ENCODE measurements at regions not wholly inside any gene's neighbourhood (a gene's known extent, or its start where the extent isn't known, plus 50 kb on each side); places are given as distances from the start of the nearest gene placed in this dataset.

DNA sequence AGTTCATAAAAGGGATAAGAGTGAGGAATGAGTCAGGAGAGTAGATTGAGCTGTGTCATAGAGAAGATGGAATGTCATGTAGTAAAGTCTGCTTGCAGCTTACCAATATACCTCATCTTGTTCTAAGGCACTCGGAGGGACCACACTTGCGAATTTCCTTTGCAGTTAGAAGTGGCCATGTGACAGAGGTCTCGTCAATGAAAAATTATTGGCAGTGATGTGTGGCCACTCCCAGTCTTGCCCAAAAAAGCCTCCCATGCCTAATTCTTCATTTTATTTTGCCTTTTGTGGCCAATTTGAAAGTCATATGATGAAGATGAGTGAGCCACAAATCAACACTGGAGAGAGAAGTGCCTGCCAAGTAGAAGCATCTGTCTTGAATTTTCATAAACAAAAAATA, 465.6 kb upstream of the ZNF385D start:
- no peaks in the 10 kb centered on the region for H3K79me1 ChIP-seq (ENCODE audit: insufficient read depth, low read depth, low read length, poor library complexity, severe bottlenecking)
- no peaks in the 10 kb centered on the region for H3K23me2 ChIP-seq (ENCODE audit: insufficient read length, low read depth, low read length, poor library complexity, severe bottlenecking)
- H3K4me1 Mint-ChIP-seq = peaks cover 4 to 8% of the 10 kb centered on the region in 2 experiments; a peak in 3 of 4 replicates
- H2AK5ac ChIP-seq (ENCODE audit: insufficient read length, low read length) = no peak overlapping the region
- H3K9me3 Mint-ChIP-seq = 0 out of 5 replicates have a peak, but pooled peaks cover 0 to 2% of the 10 kb centered on the region in 2 experiments
- TF ChIP-seq, protein P1, sequence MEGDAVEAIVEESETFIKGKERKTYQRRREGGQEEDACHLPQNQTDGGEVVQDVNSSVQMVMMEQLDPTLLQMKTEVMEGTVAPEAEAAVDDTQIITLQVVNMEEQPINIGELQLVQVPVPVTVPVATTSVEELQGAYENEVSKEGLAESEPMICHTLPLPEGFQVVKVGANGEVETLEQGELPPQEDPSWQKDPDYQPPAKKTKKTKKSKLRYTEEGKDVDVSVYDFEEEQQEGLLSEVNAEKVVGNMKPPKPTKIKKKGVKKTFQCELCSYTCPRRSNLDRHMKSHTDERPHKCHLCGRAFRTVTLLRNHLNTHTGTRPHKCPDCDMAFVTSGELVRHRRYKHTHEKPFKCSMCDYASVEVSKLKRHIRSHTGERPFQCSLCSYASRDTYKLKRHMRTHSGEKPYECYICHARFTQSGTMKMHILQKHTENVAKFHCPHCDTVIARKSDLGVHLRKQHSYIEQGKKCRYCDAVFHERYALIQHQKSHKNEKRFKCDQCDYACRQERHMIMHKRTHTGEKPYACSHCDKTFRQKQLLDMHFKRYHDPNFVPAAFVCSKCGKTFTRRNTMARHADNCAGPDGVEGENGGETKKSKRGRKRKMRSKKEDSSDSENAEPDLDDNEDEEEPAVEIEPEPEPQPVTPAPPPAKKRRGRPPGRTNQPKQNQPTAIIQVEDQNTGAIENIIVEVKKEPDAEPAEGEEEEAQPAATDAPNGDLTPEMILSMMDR (conservative IDR thresholded peaks at IDR 0.05) = no peak
- no peak overlapping the region for H2BK12ac ChIP-seq (ENCODE audit: insufficient read length, low read depth, low read length)
- no peak overlapping the region for H3K27ac ChIP-seq (ENCODE audit: insufficient read length, low read depth, low read length)
- H3K36me3 Mint-ChIP-seq (ENCODE audit: insufficient read depth in 1 of 3, low read depth in 3 of 3) = peaks cover 0 to 8% (median 4%) of the 10 kb centered on the region in 3 experiments; a peak in 2 of 7 replicates
- no peak overlapping the region for H3K14ac ChIP-seq (ENCODE audit: insufficient read depth, low read length)
- H3K18ac ChIP-seq (ENCODE audit: insufficient read length, low read depth, low read length) = no peak overlapping the region
- H3K9ac ChIP-seq (ENCODE audit: extremely low read depth, insufficient read length, low read length) = no peak overlapping the region
- no peaks in the 10 kb centered on the region for H3K27me3 Mint-ChIP-seq (ENCODE audit: low read depth)
- no peaks in the 10 kb centered on the region for H3K9me3 ChIP-seq (ENCODE audit: control insufficient read depth, low read depth, low read length)
- H3K4me3 Mint-ChIP-seq = no peak overlapping the region
- no peak overlapping the region for H4K91ac ChIP-seq (ENCODE audit: insufficient read length, low read depth, low read length)
- no peaks in the 10 kb centered on the region for H3K27me3 ChIP-seq (ENCODE audit: insufficient read depth, low read length)
- no peak overlapping the region for H2BK15ac ChIP-seq (ENCODE audit: low read depth, low read length)
- H2AFZ ChIP-seq (ENCODE audit: low read length) = no peak overlapping the region
- no peak for DNase-seq
- H3K27ac Mint-ChIP-seq = no peak overlapping the region
- no peak overlapping the region for H4K8ac ChIP-seq (replicated peaks; ENCODE audit: insufficient read length, low read depth, low read length)
- no peaks in the 10 kb centered on the region for H3K79me2 ChIP-seq (ENCODE audit: insufficient read depth, low read length)
- no peak overlapping the region for H3K4ac ChIP-seq (ENCODE audit: low read depth, low read length)
- H2BK5ac ChIP-seq (ENCODE audit: insufficient read length, low read length) = no peak overlapping the region
- no peak overlapping the region for H2BK120ac ChIP-seq (ENCODE audit: low read depth, low read length, poor library complexity, severe bottlenecking)
- no peak overlapping the region for H2BK20ac ChIP-seq (ENCODE audit: low read depth, low read length, poor library complexity, severe bottlenecking)
- H3T11ph ChIP-seq (ENCODE audit: low read length) = no peak overlapping the region
- H4K5ac ChIP-seq (ENCODE audit: insufficient read length, low read depth, low read length) = no peak overlapping the region
- no peak overlapping the region for H3K23ac ChIP-seq (ENCODE audit: insufficient read length, low read depth, low read length)
- no peaks in the 10 kb centered on the region for H3K4me1 ChIP-seq (ENCODE audit: insufficient read depth, low read length)
- H3K56ac ChIP-seq (ENCODE audit: insufficient read length, low read depth, low read length) = no peak overlapping the region
- WGBS (ENCODE audit: extremely low coverage, insufficient read length, low lambda C conversion rate) = no CpG with 5 or more reads among the region's 3 CpGs
- no peaks in the 10 kb centered on the region for H4K20me1 ChIP-seq (ENCODE audit: control insufficient read depth, insufficient read depth, insufficient read length)
- H3K4me2 ChIP-seq (ENCODE audit: insufficient read depth, insufficient read length, low read length) = no peak overlapping the region
